CD4-positive, alpha-beta T cell treated with Interferon gamma for 1 hour (primary cell): ENCODE measurements at regions not wholly inside any gene's neighbourhood (a gene's known extent, or its start where the extent isn't known, plus 50 kb on each side); places are given as distances from the start of the nearest gene placed in this dataset.
"Not testable (repeated sequence)": the region's sequence is repeated elsewhere in the genome, so short reads cannot be mapped to it uniquely, and the experiment has no call there.

Experiments used
- DNase-seq: peaks from one replicate; pipeline ENCODE4 v3.0.0-alpha.2; 2020

DNA sequence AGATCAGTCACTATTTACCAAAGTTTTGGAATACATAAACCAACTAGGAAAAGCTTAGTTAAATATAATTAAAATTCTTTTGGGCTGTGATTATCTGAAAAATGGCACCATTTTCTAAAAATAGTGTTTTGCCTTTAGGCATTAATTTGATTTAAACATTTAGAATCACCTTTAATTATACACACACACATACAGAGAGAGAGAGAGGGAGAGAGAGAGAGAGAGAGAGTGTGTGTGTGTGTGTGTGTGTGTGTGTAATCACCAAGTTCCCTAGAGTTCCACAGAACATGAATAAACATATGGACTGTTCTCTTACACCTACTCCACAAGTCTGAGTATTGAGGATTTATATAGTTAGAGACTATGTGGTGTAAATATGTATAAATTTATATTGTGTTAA lies 141.2 kb upstream of the ATXN1 start:
- no peak for DNase-seq

GRCh38 chr6:16901782-16902181 lies 140.5 kb upstream of the ATXN1 start:
- no peak for DNase-seq

DNA sequence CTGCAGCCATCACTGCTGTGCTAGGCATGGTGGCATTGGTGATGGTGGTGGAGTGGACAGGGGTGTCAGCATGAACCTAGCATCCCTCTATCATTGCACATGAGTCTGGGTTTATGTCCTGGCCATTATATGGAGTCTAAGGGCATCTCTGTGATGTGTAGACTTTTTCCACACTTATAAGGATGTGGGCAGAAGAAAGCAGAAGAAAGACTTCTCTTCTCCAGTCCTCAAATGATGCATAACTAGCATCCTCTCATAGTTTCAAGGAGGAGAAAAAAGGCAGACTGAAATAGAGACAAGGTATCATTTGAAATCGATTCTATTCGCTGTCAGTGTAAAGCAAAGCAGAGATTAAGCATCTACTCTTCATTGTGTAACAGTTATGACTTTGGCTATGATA lies 140.0 kb upstream of the ATXN1 start:
- no peak for DNase-seq

DNA sequence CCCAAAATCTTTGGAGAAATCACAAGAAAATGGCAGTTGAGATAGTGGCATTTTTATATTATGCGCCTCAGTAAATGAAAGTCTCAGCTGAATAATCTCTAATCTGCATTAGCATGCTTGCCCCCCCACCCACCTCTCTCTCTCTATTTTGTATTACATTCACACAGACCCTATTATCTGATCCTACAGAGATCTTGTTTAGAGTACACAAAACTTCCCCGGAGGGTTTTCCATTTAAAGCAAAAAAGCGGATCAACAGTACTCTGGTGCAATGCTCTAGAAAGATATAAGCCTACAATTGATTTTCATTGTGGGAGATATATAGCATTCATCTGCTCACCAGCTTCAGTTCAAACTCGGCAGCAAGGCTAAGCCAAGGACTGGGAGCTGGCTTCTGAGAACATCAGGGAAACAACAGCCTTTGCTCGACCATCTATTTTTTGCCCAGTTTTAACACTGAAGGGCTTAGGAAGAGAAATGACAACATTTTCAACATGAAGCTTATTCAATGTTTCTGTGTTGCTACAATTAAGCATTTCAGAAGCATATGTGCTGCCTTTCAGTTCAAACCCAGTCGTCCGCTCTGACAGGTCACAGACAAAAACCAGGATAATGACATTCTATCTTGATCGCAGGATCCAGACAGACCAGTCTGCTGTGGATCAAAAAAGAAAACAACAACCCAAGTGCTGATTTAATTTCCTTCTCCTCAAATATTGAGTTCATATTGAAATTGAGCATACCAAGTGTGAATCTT lies 137.6 kb upstream of the ATXN1 start:
- no peak for DNase-seq

DNA sequence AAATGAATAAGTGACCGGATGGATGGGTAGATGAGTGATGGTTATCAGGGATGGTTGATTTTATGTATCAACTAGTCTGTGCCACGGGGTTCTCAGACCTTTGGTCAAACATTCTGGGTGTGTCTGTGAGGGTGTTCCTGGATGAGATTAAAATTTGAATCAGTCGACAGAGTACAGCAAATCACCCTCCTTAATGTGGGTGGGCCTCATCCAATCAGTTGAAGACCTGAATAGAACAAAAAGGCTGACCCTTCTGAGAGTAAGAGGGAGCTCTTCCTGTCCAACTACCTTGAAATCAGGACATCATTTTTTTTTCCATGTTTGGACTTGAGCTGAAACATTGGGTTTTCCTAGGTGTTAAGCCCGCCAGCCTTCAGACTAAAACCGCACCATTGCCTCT lies 136.4 kb upstream of the ATXN1 start:
- DNase-seq: no peak

DNA sequence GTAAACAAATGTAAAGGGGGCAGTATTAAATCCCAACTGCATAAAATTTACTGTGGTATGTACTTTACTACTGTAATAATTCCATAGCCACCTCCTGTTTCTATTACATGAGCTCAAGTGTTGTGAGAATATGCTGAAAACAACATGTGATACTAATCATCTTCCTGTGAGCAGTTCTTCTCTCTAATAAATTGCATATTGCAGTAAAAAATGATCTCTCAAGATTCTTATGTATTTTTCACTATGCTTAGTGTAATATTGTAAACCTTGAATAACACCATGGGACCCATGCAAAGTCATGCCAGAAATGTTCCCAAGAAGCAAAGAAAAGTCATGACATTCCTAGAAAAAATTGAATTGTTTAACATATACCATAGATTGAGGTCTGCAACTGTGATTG lies 133.0 kb upstream of the ATXN1 start:
- no peak for DNase-seq

DNA sequence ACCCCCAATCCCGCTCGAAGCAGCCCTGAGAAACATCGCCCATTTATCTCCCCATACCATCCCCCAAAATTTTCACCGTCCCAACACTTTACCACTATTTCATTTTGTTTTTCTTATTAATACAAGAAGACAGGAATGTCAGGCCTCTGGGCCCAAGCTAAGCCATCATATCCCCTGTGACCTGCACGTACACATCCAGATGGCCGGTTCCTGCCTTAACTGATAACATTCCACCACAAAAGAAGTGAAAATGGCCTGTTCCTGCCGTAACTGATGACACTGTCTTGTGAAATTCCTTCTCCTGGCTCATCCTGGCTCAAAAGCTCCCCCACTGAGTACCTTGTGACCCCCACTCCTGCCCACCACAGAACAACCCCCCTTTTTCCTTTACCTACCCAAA lies 129.8 kb upstream of the ATXN1 start:
- DNase-seq: not testable (repeated sequence)

- no peak for DNase-seq
Measured at GRCh38 chr6:16885411-16886160, 124.3 kb upstream of the ATXN1 start.

DNA sequence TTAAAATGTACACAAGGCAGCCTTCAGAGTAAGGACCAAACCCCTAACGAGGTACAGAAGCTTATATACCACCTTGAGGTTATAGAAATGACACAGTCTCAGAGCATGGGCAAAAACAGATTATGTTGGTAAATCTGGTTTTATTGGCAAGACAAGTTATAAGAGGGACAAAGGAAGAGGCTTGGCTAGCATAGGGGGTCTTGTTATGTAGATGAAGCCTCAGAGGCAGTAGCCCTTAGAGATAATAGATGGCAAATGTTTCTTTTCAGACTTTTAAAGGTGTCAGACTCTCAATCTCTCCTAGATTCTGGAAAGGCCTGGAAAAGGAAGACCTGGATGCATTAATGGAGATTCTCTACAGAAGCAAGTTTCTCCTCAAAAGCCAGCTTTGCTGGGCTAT lies 123.3 kb upstream of the ATXN1 start:
- no peak for DNase-seq

GRCh38 chr6:16883414-16883813 lies 122.2 kb upstream of the ATXN1 start:
- no peak for DNase-seq

GRCh38 chr6:16882230-16882629 lies 121.0 kb upstream of the ATXN1 start:
- no peak for DNase-seq

- not testable (repeated sequence) for DNase-seq
Measured at GRCh38 chr6:16876852-16877251, 115.6 kb upstream of the ATXN1 start.

DNA sequence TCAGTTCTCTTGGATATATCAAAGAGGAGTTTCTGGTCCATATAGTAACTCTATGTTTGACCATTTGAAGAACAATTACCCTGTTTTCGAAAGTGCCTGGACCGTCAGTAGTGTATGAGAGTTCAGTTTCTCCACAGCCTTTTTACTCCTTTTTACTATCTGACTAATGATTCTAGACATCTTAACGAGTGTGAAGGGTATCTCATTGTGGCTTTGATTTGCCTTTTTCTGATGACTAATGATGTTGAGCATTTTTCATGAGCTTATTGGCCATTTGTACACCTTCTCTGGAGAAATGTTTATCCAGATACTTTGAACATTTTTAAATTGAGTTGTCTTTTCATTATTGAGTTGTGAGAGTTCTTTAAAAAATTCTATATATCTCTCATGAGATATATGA lies 114.9 kb upstream of the ATXN1 start:
- DNase-seq: no peak

DNA sequence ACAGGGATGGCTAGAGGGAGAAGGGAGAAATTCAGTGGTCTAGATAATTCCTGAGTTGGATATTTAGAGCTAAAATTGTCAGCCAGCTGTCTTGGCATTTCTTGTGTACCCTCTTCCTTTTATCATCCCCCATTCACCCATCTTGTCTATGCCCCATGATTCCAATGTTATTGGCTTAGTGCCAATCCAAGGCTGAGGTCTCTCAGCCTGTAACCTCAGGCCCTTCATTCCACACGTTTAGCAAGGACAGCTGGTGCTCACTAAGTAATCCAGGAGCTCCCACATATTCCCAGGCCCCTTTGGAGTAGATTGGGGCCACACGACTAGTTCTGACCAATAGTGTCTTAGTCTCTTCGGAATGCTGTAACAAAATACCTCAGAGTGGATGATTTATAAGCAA lies 112.4 kb upstream of the ATXN1 start:
- DNase-seq: no peak

- no peak for DNase-seq
Measured at GRCh38 chr6:16872543-16873235, 111.4 kb upstream of the ATXN1 start.

- no peak for DNase-seq
Measured at GRCh38 chr6:16871047-16871446, 109.8 kb upstream of the ATXN1 start.

DNA sequence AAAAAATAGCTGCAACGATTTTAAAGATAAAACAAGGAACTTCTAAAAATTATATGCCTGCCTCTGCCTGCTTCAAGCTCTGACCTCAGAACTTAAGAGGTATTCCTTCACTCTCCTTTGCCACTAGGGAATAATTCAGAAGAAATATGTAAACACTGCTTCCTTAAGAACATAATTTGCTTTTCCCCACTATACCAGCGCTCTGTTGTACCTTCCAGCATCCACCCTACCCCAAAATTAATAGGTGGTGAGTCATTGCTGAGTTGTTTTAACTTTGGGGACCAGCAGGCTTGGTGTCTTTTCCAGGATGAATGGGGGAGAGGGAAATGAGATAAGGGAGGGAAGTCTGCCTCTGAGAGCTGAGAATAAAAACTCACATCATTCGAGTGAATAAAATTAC lies 107.7 kb upstream of the ATXN1 start:
- DNase-seq: no peak

- no peak for DNase-seq
Measured at GRCh38 chr6:16857969-16858592, 96.8 kb upstream of the ATXN1 start.

DNA sequence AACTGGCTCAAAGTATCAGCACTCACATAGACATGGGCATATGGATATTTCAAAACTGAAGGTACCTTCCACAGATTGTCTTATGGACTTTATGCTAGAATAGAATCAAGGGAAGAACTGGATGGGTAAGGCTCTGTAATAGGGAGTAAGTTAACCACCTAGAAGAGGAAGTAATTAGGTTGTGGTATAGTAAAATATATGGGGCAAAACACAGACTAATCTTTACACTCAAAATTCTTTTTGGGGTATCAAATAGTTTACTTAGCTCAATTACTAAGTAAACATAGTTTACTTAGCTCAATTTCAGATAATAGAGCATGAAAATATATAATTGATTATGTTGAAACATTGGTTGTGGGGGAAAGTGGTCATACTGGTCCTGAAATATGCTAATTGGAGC lies 94.2 kb upstream of the ATXN1 start:
- DNase-seq: no peak

- no peak for DNase-seq
Measured at GRCh38 chr6:16854986-16855385, 93.7 kb upstream of the ATXN1 start.

DNA sequence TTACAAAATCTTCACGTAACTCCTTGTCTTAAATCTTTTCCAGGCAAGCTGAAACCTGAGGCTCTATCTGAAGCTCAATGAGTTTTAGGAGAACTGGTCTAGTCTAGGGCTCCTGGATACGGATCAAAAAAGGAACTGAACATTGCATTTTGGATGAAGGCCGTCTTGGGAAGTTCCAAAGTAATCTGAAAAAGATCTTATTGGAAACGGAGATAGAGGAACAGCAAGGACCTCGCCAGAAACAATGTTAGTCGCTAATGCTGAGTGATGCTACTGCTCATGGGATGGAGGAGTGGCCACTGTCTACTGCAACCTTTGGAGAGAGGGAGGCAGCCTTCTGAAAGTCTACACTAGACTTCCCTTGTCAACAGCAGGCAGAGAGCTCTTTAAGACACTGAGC lies 91.4 kb upstream of the ATXN1 start:
- DNase-seq: no peak

DNA sequence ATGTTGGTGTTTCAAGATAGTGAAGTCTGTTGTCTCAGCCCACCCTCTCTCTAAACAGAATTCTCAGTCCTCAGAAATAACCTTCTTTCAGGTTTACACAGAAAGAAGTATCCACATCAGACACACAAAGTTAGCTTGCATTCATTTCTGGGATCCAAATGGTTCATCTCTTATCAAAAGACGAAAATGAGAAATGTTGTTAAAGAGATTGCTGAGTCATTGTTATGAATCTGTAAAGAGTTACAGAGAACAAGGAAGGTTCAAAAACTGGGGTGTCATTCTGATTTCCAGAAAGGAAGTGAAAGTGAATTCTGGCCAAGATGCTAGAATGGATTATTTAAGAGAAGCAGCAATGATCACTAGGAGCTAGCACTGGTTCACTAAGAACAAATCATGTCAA lies 90.5 kb upstream of the ATXN1 start:
- no peak for DNase-seq

DNA sequence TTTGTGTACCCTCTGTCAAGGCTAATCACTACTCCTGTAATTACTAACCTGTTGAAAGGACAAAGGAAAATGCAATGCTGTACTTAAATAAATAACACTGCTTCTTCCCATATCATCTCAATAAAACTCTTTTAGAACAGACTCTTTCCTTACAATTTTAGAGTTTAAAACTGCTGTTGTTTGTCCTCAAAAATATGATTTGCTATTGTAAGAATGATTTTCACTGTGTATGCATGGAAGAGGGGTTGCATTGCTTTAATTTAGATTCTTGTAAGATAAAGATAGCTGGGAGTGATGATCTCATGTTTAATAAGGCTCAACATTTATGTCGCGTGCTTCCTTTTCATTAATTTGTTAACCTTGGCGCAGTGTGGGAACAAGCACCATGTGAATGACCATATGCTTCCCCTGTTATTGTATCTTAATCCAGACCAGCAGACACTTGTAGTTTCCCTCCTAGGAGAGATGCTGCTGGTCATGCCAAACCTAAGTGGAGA lies 89.8 kb upstream of the ATXN1 start:
- DNase-seq: no peak

GRCh38 chr6:16850681-16851026 lies 89.4 kb upstream of the ATXN1 start:
- no peak for DNase-seq
